ENCODE measurements at regions not wholly inside any gene's neighbourhood (a gene's known extent, or its start where the extent isn't known, plus 50 kb on each side); places are given as distances from the start of the nearest gene placed in this dataset.

DNA sequence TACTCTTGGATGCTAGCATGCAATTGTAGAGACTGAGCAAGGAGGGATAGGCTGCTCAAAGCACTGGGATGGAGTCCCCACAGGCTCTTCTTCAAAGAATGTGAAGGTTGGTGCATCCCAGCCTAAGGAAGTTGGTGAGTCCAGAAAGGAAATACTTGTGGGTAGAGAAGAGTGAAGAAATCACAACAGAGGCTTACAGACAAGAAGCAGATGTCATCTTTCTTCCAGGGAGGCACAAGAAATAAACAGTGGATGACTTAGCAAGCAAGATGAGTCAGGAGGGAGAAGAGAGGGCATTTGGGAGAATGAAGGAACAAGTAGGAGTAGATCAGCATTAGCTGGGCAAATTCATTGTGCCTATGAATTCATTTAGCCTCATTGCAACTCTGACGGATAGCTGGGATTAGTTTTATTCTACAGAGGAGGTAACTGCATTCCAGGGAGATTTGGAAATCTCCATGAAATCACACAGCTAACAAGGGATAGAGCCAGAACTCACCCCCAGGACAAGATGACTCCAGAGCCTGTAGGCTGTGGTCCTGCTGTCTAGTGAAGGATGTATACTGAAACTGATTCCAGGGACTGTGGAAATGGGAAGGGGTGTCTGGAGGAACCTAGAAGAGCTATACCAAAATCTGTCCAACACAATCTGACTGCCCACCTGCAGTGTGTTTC, 125.8 kb upstream of the SPTLC3 start:
- DNase-seq (ENCODE audit: extremely low spot score, unreplicated experiment): no peak
- Mint-ChIP-seq H3K27me3 (peaks cover 16% of the 10 kb centered on the region), H3K9me3 (no peaks in the 10 kb centered on the region), H3K4me3 (no peak overlapping the region), H3K36me3 (no peaks in the 10 kb centered on the region), H3K4me1 (ENCODE audit: unreplicated experiment) (no peaks in the 10 kb centered on the region), H3K27ac (no peak overlapping the region)
- TF ChIP-seq CTCF (conservative IDR thresholded peaks at IDR 0.05): no peak

DNA sequence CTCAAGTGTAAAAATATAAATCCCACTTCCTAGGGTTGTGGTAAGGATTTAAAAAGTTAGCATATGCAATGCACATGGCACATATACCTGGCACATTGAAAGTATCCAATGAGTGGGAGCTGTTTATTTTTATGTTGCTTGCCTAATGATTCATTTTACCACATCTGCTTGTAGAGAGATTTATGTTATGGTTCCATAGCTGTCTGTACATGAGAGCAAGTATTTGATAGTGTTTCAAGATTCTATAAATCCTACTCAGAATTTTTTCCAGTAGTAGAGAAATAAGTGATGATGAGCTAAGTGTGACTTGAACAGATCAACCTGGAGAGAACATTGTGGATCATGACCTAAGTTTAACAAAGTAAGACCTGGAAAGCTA, 125.3 kb upstream of the SPTLC3 start:
- no peaks in the 10 kb centered on the region for H3K36me3 Mint-ChIP-seq
- no peaks in the 10 kb centered on the region for H3K4me1 Mint-ChIP-seq (ENCODE audit: unreplicated experiment)
- no peaks in the 10 kb centered on the region for H3K9me3 Mint-ChIP-seq
- TF ChIP-seq CTCF (conservative IDR thresholded peaks at IDR 0.05): no peak
- H3K4me3 Mint-ChIP-seq: no peak overlapping the region
- no peak overlapping the region for H3K27ac Mint-ChIP-seq
- H3K27me3 Mint-ChIP-seq: peaks cover 16% of the 10 kb centered on the region
- no peak for DNase-seq (ENCODE audit: extremely low spot score, unreplicated experiment)

DNA sequence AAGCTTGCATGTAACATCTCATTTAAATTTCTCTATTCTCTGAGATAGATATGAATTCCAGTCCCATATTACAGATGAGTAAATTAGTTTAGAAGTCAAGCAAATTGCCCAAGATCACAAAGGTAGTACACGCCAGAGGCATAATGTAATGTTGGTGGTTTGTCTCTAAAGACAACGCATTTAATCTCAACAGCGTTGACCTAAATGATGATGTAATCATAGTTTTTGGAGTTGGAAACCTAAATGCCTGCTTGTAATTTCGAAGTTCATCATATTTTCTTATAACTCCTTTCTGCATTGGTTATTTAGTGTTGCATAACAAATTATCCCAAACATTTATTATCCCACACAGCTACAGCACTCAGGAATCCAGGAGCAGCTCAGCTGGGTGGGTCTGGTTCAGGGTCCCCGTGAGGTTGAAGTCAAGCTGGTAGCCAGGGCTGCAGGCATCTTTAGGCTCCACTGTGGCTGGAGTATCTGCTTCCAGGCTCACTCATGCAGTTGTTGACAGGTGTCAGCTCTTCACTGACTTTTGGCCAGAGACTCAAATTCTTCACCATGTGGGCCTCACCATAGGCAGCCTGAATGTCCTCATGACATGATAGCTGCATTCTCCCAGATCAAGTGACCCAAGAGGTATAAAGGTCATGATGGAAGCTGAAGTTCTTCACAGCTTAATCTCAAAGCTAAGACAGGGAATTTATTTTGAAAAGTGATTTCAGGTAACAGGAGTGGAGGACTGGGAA, 122.0 kb upstream of the SPTLC3 start:
- no peak for DNase-seq (ENCODE audit: extremely low spot score, unreplicated experiment)
- H3K9me3 Mint-ChIP-seq: peaks cover 5% of the 10 kb centered on the region
- no peak overlapping the region for H3K27ac Mint-ChIP-seq
- no peak overlapping the region for H3K4me3 Mint-ChIP-seq
- TF ChIP-seq CTCF (conservative IDR thresholded peaks at IDR 0.05): no peak
- H3K4me1 Mint-ChIP-seq (ENCODE audit: unreplicated experiment): no peaks in the 10 kb centered on the region
- no peaks in the 10 kb centered on the region for H3K36me3 Mint-ChIP-seq
- H3K27me3 Mint-ChIP-seq: peaks cover 7% of the 10 kb centered on the region

DNA sequence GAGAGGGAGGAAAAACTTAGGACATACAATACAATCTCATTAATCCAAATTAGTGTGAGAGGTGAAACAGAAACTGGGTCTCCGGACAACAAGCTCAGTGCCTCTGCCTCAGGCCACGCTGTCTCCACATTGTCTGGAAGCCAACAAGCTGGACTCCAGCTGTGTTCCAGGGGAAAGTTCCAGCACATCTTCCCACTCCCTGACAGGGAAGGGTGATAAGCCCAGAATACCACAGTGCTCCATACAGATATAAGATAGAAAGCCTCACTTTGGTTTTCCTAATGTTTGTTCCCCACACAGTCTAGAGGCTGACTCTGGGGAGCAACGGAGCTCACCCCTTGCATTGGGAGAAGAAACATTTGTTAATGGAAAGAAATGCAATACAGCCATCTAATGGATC, 117.1 kb upstream of the SPTLC3 start:
- Mint-ChIP-seq H3K4me3 (no peak overlapping the region), H3K27me3 (peaks cover 3% of the 10 kb centered on the region), H3K4me1 (ENCODE audit: unreplicated experiment) (peaks cover 11% of the 10 kb centered on the region), H3K9me3 (peaks cover 5% of the 10 kb centered on the region), H3K27ac (no peak overlapping the region), H3K36me3 (no peaks in the 10 kb centered on the region)
- TF ChIP-seq CTCF (conservative IDR thresholded peaks at IDR 0.05): no peak
- no peak for DNase-seq (ENCODE audit: extremely low spot score, unreplicated experiment)

- Mint-ChIP-seq H3K27ac (no peak overlapping the region), H3K36me3 (no peaks in the 10 kb centered on the region)
Measured at GRCh38 chr20:12893019-12893418, 115.8 kb upstream of the SPTLC3 start.

More at GRCh38 chr20:12893019-12893418, 115.8 kb upstream of the SPTLC3 start:
- Mint-ChIP-seq H3K4me1 (ENCODE audit: unreplicated experiment) (peaks cover 11% of the 10 kb centered on the region), H3K27me3 (peaks cover 3% of the 10 kb centered on the region), H3K4me3 (no peak overlapping the region), H3K9me3 (peaks cover 5% of the 10 kb centered on the region)
- no peak for DNase-seq (ENCODE audit: extremely low spot score, unreplicated experiment)
- TF ChIP-seq CTCF (conservative IDR thresholded peaks at IDR 0.05): no peak

Measured in type B pancreatic cell (in vitro differentiated cells).